SK-N-SH (cell line): ENCODE measurements at regions not wholly inside any gene's neighbourhood (a gene's known extent, or its start where the extent isn't known, plus 50 kb on each side); places are given as distances from the start of the nearest gene placed in this dataset.

Experiments used
- CHD2 ChIP-seq: fragments of 150-350 bp; IDR thresholded peaks from 2 replicates; pipeline ENCODE4 v1.6.1; 2018; ENCODE audit warnings: low read length; ENCODE audit not compliant: partially characterized antibody
- FOXM1 ChIP-seq: IDR thresholded peaks from 2 replicates; pipeline ENCODE4 v1.4.0; 2012; ENCODE audit warnings: low read depth, mild to moderate bottlenecking
- SIN3A ChIP-seq: IDR thresholded peaks from 2 replicates; pipeline ENCODE4 v1.6.1; 2012; ENCODE audit warnings: low read depth, mild to moderate bottlenecking, low read length, moderate library complexity, borderline replicate concordance
- YY1 ChIP-seq: IDR thresholded peaks from 2 replicates; pipeline ENCODE4 v1.4.0; 2012; ENCODE audit warnings: low read depth, mild to moderate bottlenecking
- TF ChIP-seq, protein P1 (sequence below): fragments of 200-600 bp; sonication (generic); IDR thresholded peaks from 2 replicates; pipeline ENCODE4 v1.6.1; 2017; ENCODE audit warnings: antibody characterized with exemption, mild to moderate bottlenecking, moderate library complexity
- TF ChIP-seq, protein P2 (sequence below): IDR thresholded peaks from 2 replicates; pipeline ENCODE4; 2012

DNA sequence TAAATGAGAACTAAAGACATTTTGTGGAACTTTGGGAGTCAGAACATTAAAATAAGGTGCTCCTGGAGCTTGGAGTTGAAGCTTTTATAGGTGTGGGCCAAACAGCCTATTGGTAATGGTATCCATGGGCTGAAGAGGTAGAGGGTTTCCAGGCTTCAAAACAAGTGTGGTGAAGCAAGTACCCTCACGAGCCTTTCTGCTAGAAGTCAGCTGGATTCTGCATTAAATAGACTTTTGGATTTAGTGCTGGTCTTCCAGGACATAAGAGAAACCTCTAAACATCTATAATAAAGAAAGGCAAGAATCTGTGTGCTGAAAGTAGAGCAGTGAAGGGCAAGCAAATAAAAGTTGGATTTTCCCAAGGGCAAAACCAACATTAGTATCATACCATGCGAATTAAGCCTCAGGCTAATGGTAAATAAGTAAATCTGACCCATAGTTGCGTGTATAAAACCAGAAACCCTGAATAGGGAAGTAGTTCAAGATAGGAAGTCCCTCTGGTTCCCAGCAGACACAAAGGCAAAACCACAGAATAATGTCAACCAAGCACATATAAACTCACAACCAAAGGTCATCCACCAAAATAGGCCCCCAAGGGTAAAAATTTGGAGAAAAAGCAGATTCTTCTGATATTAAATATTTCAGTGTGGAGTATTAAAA, 306.3 kb downstream of the TLE4 start:
- TF ChIP-seq CHD2 (no peak), FOXM1 (no peak), YY1 (no peak), SIN3A (no peak)
- TF ChIP-seq, protein P1, sequence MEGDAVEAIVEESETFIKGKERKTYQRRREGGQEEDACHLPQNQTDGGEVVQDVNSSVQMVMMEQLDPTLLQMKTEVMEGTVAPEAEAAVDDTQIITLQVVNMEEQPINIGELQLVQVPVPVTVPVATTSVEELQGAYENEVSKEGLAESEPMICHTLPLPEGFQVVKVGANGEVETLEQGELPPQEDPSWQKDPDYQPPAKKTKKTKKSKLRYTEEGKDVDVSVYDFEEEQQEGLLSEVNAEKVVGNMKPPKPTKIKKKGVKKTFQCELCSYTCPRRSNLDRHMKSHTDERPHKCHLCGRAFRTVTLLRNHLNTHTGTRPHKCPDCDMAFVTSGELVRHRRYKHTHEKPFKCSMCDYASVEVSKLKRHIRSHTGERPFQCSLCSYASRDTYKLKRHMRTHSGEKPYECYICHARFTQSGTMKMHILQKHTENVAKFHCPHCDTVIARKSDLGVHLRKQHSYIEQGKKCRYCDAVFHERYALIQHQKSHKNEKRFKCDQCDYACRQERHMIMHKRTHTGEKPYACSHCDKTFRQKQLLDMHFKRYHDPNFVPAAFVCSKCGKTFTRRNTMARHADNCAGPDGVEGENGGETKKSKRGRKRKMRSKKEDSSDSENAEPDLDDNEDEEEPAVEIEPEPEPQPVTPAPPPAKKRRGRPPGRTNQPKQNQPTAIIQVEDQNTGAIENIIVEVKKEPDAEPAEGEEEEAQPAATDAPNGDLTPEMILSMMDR: no peak
- TF ChIP-seq, protein P2, sequence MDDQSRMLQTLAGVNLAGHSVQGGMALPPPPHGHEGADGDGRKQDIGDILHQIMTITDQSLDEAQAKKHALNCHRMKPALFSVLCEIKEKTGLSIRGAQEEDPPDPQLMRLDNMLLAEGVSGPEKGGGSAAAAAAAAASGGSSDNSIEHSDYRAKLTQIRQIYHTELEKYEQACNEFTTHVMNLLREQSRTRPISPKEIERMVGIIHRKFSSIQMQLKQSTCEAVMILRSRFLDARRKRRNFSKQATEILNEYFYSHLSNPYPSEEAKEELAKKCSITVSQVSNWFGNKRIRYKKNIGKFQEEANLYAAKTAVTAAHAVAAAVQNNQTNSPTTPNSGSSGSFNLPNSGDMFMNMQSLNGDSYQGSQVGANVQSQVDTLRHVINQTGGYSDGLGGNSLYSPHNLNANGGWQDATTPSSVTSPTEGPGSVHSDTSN: no peak
